ENCODE measurements at regions not wholly inside any gene's neighbourhood (a gene's known extent, or its start where the extent isn't known, plus 50 kb on each side); places are given as distances from the start of the nearest gene placed in this dataset.

DNA sequence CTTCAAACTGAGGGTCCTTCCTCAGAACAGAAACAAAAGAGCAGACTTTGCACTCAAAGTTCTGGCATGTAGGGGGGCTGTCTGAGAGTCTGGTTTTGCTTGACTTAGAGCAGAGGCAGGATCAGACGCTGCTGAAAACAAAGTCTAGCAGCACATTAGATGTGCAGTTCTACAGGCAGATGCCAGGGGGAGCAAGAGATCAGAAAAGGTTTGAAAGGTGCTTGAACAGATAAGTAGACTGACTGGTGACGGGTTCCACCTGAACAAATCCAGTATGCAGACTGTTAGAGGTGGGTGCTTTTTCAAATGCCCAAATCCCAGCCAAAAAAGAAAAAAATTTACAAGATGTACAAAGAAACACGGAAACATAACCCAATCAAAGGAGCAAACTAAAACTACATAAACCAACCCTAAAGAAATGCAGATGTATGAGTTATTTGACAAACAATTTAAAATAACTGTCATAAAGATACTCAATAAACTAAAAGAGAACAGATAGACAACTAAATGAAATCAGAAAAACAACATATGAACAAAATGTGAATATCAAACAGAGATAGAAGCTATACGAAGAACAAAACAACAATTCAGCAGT is 194.7 kb upstream of the FREM1 start:
- TF ChIP-seq ZNF274 (IDR thresholded peaks at IDR 0.05; ENCODE audit: low read depth, low read length) (no peak), YY1 (IDR thresholded peaks at IDR 0.05; ENCODE audit: insufficient read depth, insufficient read length) (no peak)
